HG03060 (cell line): ENCODE measurements at regions not wholly inside any gene's neighbourhood (a gene's known extent, or its start where the extent isn't known, plus 50 kb on each side); places are given as distances from the start of the nearest gene placed in this dataset.
"Not testable (repeated sequence)": the region's sequence is repeated elsewhere in the genome, so short reads cannot be mapped to it uniquely, and the experiment has no call there.

ENCODE experiments used
- ATAC-seq: cut with Tn5 transposase; IDR thresholded peaks from one replicate; pipeline ENCODE4 v1.9.1; 2021; ENCODE audit warnings: low read depth, moderate number of reproducible peaks; ENCODE audit not compliant: unreplicated experiment

DNA sequence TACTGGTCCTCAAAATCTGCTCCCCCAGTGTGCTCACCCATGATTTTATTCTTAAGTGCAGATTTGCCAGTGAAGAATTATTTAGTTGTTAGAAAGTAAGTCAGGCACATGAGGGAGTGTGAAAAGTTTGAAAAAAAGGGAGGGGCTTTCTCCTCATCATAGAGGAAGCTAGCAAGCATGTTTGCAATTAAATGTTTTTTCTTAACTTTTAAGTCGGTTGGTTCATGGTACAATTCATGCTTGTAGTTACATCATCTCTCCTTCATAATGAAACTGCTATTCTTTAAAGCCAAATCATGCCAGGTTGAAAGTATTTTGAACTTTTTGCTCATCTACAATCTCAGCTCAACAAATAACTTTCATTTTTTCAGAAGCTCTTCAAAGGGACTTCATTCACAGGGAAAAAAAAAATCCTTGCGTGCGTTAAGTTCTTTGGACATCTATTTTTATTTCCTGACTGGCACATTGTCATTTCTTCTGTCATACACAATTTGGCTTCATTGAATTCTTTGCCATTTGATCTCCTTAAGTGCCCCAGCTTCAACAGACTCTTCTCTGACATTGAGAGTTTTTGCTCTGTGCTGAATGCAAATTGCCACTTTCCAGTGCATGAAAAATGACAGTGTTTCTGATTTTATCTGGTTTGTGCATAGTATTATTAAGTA, 456.9 kb downstream of the TMEM232 start:
- no peak for ATAC-seq

DNA sequence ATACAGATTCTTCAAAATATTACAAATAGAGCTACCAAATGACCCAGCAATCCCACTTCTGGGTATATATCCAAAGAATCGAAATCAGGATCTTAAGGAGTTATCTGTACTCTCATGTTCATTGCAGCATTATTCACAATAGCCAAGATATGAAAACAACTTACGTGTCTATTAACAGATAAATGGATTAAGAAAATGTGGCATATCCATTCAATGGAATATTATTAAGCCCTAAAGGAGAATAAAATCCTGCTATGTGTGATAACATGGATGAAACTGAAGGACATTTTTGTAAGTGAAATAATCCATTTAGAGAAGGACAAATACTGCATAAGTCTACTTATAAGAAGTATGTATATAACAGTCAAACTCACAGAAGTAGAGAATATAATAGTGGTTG, 450.6 kb downstream of the TMEM232 start:
- ATAC-seq = no peak

DNA sequence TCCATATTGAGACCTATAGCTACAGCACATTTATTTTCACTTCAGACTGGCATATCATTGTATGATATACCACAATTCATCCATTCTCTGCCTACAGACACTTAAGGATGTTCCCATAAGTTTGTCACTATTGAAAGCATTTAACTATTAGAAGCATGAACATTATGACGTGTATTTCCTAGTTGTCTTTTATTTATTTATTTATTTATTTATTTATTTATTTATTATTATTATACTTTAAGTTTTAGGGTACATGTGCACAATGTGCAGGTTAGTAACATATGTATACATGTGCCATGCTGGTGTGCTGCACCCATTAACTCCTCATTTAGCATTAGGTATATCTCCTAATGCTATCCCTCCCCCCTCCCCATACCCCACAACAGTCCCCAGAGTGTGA, 448.0 kb downstream of the TMEM232 start:
- ATAC-seq = not testable (repeated sequence)

DNA sequence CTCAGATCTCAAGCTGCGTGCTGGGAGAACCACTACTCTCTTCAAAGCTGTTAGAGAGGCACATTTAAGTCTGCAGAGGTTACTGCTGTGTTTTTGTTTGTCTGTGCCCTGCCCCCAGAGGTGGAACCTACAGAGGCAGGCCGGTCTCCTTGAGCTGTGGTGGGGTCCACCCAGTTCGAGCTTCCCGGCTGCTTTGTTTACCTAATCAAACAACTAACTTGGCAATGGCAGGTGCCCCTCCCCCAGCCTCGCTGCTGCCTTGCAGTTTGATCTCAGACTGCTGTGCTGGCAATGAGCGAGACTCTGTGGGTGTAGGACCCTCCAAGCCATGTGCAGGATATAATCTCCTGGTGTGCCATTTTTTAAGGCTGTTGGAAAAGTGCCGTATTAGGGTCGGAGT, 442.4 kb downstream of the TMEM232 start:
- not testable (repeated sequence) for ATAC-seq

DNA sequence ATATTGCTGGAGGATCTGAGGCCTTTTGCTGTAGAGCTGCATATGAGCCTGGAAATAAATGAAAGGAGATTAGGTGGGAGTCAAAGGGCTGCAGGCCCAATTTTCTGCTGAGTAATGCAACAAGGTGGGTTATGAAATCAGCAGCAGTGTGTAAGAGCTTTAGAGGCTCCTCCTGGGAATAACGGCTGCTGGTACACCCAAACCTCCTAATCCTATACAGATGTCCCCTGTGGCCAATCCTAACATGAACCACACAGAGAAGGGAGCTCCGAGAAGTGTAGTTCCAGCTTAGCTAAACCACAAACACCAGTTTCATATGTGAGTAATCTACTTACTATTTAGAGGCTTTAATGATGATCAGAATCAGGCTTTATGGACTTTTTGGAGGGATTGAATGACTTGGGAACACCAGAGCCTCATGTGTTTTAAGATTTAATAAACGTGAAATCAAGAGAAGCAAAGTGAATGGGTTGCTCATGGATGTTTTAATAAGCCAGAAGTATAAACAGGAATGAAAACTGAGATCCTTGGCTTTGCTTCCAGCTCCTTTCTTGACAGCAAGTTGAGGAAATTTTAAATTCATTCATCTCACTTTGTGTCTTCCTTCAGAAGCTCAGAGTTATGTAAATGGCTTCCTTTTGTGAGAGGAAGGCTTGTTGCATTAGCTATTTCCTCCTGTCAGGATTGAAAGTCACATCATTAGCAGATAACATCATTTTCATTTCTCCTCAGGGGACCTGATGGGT, 437.5 kb downstream of the TMEM232 start:
- ATAC-seq = no peak

DNA sequence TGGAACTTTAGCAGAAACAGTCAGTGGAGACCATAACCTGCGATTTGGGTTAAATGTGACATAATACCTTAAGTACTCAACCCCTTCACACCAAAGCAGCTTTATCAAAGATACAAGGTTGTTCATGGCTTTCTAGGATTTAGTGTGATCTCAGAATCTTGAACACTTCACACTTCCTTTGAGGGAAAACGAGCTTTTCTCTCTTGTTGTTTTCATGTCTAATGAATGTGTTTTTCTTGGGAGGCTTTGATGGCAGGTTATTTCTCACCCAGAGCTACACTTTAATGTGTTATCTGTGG, 437.0 kb downstream of the TMEM232 start:
- ATAC-seq = no peak

DNA sequence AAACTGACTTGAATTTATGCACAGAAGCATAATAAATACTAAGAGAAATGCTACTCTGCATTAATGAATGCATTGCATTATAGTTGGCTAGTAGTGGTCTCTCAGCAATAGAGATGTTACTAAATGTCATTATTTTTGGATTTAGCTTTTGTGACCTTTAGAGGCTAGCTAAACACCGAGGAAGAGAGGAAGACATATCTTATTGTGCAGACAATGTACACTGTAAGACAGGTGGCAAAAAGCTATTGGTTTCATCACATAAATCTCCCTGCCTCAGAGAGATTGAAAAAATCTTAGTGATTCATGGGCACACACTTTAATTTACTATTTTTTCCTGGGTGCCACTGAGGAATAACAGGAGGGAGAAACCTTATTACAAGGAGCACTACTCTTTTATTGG, 435.9 kb downstream of the TMEM232 start:
- no peak for ATAC-seq

DNA sequence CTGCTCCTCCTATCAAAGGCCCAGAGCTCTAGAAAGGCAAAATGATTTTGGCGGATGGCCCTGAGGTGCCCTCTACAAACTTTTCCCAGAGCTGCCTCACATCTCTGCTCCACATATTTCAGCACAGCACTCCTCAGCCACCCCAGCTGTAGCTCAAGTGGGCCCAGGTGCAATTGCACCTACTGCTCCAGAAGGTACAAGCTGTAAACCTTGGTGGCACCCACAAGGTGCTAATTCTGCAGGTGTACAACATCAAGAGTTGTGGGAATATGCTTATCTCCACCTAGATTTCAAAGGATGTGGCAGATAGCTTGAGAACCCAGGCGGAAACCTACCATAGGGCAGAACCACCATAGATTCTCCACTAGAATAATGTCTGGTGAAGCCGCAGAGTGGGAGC, 432.2 kb downstream of the TMEM232 start:
- no peak for ATAC-seq

DNA sequence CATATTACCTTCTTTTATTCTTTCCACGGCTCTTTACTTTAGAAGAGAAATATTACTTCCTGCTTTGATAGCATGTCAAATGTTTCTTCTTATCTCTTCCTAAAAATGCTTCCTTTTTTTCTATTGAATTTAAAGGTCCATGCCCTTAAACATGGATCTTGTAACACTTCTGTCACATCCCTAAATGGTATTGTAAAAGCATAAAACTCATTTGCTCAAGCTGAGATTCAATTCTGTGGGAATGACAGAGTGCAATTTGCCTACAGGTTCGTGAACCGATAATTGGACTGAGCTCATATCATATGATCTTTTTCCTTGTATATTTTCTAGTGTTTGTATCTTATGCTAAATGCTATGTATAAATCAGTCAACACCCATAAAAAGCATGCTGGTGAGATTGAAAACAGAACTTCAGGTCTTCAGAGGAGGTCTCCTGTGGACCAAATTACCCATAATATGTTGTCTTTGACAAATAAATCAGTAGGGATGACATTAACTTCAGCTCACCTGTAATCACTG, 429.3 kb downstream of the TMEM232 start:
- no peak for ATAC-seq

DNA sequence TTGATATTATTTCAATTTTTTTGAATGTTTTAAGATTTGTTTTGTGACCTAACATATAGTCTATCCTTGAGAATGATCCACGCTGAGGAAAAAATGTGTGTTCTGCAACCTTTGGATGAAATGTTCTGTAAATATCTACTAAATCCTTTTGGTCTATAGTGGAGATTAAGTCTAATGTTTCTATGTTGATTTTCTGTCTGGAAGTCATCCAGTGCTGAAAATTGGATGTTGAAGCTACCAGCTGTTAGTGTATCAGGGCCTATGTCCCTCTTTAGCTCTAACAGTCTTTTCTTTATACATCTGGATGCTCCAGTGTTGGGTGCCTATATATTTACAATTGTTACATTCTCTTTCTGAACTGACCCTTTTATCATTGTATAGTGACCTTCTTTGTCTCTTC, 422.3 kb downstream of the TMEM232 start:
- no peak for ATAC-seq

DNA sequence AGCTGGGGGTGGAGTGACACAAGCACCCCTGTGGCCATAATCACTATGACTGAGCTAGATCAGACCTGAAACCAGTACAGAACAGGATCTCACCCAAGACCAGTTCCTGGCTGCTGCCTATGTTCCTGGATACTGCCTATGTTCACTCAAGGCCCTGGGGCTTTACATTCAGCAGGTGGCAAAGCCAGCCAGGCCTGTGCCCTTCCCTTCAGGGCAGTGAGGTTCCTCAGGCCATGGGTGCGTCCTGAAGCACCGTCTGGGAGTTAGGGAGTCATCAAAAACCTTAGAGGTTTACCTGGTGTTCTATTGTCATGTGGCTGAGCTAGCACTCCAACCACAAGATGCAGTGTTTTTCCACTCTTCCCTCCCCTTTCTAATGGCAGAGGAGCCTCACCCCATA, 419.8 kb downstream of the TMEM232 start:
- ATAC-seq = no peak

DNA sequence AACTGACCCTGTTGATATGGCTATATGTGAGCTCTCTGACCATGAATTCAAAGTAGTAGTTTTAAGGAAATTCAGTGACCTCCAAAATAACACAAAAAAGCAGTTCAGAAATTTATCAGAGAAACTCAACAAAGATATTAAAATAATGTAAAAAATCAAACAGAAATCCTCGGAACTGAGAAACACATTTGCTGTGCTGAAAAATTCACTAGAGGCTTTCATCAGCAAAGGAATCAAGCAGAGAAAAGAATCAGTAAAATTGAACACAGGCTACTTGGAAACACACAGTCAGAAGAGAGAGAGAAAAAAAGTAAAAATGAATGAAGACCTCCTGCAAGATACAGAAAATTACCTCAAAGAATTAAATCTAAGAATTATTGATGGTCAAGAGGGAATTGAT, 417.2 kb downstream of the TMEM232 start:
- ATAC-seq = no peak

DNA sequence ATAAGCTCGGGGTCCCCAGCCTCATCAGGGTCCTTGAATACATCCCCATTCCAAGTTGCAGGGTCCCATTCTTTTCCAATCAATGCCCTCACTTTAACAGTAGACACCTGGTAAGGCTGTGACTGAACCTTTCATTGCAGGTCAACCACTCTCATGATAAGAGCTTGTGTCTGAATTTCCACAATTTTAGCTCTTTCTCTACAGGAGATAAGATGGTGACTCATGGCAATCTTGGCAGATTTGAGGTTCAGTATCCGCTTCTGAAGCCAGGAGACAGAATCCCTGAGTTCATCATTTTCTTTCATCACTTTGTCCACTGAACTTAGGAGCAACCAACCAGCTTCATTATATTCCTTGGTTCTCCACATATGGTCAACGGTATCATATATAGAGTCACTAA, 409.9 kb downstream of the TMEM232 start:
- ATAC-seq = not testable (repeated sequence)

DNA sequence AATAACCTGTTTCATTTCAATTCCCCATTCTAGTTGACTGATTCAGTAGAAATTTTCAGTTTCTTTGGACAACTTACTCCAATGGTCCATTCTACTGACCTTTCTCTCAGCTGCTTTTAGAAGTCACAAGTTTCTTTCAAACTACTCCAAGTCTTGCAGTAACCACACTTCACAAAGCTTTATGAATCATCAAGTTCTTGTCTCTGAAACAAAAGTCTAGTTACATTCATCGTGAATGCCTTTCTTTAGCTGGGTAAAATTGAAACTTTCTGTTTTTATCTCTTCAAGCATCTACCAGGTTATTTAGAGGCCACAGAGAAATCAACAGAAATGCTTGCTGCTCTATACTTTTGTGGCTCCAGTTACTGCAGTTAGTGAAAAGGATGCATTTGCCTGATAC, 405.4 kb downstream of the TMEM232 start:
- peak; percentile 61 for ATAC-seq

DNA sequence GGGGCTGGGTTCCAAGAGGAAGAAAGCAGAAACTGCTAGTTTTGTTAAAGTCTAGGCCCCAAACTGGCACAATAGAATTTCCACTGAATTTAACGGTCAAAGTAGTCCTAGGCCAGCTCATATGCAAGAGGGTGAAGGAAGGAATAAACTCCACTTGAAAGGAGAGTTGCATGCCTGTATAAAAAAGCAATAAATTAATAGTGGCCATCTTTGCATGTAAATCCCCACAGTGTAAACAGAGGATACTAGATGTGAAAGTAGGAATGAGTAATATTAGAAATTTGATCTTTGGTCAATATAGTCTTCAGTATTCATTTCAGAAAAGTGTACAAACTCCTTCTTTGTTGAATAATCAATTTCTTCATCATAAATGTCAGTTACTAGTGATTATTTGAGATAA, 403.1 kb downstream of the TMEM232 start:
- no peak for ATAC-seq

DNA sequence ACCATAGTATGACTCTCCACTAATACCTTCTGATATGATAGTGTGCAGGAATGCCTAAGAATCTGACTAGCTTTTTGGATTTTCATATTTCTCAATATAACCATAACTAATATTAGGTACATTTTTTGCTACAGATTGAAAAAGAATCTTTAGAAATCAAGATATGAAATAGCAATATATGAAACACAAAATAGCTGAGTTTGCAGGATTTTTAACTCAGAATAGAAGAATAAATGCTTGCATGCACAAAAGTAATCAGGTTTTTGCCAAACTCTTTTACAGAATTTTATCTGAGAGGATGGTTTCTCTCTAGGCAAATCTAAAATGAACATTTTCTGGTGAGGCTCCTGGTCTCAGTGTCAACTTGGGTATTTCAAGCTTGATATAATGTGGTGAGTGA, 402.6 kb downstream of the TMEM232 start:
- no peak for ATAC-seq

DNA sequence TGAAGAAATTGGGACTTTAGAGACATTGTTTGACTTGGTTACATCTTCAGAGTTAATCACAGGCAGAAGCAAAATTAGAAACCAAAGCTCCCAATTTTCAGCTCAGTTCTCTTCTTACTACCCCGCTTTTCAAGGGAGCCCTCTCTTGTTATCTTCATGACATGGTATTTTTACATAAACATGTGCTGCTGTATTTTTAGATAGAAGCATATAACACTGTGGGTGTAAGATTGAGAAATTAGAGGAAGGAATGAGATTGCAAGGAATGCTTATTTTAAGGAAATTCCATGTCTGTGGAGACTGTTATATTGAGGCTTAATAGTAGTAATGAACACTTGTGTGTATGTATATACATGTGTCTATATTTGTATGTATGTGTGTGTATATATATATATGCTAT, 401.6 kb downstream of the TMEM232 start:
- ATAC-seq = no peak

DNA sequence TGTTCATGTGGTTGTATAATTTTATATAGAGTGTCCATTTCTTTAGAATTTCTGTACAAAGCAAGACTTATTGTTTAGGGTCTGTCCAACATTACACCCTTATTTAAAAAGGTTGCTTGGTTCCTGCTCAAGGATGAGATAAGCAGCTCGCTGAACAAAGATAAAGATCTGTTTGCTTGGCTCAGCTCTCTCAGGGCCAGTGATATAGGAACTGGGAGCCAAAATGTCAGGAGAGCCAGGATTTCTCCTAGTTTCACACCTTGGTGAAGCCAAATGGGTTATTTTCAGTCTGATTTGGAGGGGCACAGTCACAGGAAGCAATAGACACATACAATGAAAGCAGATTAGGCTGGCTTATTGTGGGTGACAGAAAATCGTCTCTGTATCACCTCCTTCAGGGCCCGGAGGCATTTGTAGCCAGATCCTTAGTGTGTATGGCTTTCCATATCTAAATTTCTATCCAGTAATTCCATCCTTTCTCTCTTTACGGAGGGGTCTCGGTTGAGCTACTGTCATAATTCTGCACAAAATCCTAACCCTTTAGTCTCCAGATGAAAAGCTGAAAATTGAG, 396.4 kb downstream of the TMEM232 start:
- ATAC-seq = no peak

DNA sequence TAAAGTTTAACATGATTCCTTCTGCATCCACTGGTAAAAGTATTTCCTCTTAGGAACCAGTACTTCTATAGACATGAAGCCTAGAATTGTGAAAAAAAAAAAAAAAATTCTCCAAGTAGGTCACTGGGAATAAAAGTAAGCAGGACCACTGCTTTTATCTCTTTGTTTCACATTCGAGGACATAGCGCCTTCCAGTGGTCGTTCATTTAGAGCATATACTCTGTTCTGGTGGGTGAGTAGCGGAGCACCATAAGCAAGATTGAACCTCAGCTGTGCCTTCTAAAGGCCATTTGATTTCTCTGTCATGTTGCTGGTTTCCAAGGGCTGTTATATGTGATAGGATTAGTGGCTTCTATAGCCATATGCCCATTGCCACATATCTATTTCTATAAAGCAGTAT, 393.1 kb downstream of the TMEM232 start:
- no peak for ATAC-seq

DNA sequence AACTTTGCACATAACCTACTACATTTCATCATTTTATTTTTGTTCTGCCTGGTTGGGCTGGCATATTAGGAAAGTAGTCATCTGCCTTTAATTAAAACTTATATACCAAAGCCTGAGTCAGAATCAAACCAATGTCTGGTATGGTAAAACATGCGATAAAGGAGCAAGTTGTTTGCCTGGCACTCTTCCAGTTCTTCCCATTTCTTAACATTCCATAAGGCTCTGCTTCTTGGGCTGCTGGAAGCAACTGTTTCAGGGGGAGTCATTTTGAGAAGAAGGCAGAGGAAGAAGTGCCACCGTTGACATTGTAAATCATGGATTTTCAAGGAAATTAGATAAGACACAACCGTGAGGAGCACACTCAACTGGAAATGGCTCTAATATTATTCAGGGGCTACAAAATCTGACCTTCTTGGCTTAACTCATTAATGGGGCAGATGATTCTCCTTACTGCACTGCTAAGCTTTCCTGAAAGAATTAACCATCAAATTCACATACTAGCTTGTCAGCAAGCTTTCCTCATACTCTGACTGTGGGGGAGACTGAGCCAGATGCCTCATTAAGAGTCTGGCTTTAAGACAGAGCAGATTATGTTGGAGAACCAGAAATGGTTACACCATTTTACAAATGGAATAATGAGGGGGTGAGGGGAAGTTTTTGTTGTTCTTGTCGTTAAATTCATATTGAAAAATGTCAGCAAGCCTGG, 391.0 kb downstream of the TMEM232 start:
- ATAC-seq = no peak

DNA sequence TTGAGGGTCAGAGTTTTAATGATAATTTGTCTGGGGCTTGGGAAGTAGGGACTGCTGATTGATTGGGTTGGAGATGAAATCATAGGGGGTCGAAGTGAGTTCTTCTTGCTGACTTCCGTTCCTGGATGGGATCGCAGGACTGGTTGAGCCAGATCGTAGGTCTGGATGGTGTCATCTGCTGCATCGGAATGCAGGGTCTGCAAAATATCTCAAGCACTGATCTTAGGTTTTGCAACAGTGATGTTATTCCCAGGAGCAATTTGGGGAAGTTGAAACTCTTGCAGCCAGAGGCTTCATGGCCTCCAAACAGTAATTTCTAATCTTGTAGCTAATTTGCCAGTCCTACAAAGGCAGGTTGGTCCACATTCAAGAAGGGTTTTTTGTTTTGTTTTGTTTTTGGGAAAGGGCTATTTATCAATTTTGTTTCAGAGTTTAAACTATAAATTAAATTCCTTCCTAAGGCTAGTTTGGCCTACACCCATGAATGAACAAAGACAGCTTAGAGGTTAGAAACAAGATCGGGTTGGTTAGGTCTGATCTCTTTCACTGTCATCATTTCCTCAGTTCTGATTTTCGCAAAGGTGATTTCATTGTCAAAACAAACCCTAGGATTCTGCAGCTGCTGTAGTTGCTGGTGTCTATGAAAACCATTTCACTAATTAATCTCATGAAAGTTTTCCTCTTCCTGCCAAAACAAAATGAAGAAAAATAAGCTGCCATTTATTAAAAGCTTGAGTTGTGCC, 388.0 kb downstream of the TMEM232 start:
- no peak for ATAC-seq
